Middle frontal gyrus (tissue), 1 donor: ENCODE measurements at regions not wholly inside any gene's neighbourhood (a gene's known extent, or its start where the extent isn't known, plus 50 kb on each side); places are given as distances from the start of the nearest gene placed in this dataset.
"Not testable (repeated sequence)": the region's sequence is repeated elsewhere in the genome, so short reads cannot be mapped to it uniquely, and the experiment has no call there.

Source experiments
- DNase-seq: peaks from one replicate; pipeline ENCODE4 v3.0.0-alpha.2; 2015; ENCODE audit warnings: low spot score; ENCODE audit errors: extremely low spot score

GRCh38 chr6:140011537-140011936, 637.1 kb upstream of the CITED2 start:
- no peak for DNase-seq

- DNase-seq: no peak
These were observed 634.8 kb upstream of the CITED2 start for GRCh38 chr6:140009286-140009685.

- no peak for DNase-seq
These were observed 633.1 kb upstream of the CITED2 start for GRCh38 chr6:140007525-140007924.

- DNase-seq: no peak
These were observed 628.8 kb upstream of the CITED2 start for GRCh38 chr6:140003217-140003616.

- no peak for DNase-seq
These were observed 628.1 kb upstream of the CITED2 start for GRCh38 chr6:140002396-140003022.

- DNase-seq: no peak
These were observed 627.4 kb upstream of the CITED2 start for GRCh38 chr6:140001821-140002341.

GRCh38 chr6:140001005-140001404, 626.6 kb upstream of the CITED2 start:
- no peak for DNase-seq

- DNase-seq: not testable (repeated sequence)
These were observed 625.2 kb upstream of the CITED2 start for GRCh38 chr6:139999661-140000060.

- not testable (repeated sequence) for DNase-seq
These were observed 624.0 kb upstream of the CITED2 start for GRCh38 chr6:139998478-139998877.

GRCh38 chr6:139996253-139996834, 621.9 kb upstream of the CITED2 start:
- no peak for DNase-seq

GRCh38 chr6:139994998-139995397, 620.5 kb upstream of the CITED2 start:
- no peak for DNase-seq

- no peak for DNase-seq
These were observed 616.5 kb upstream of the CITED2 start for GRCh38 chr6:139990856-139991465.

GRCh38 chr6:139990026-139990686, 615.7 kb upstream of the CITED2 start:
- no peak for DNase-seq

- no peak for DNase-seq
These were observed 614.2 kb upstream of the CITED2 start for GRCh38 chr6:139988685-139989084.

GRCh38 chr6:139987091-139987490, 612.6 kb upstream of the CITED2 start:
- no peak for DNase-seq

GRCh38 chr6:139985236-139985815, 610.9 kb upstream of the CITED2 start:
- DNase-seq: no peak

GRCh38 chr6:139984317-139984716, 609.9 kb upstream of the CITED2 start:
- DNase-seq: no peak

- DNase-seq: no peak
These were observed 609.3 kb upstream of the CITED2 start for GRCh38 chr6:139983555-139984276.

GRCh38 chr6:139982652-139983295, 608.3 kb upstream of the CITED2 start:
- no peak for DNase-seq

GRCh38 chr6:139982195-139982594, 607.7 kb upstream of the CITED2 start:
- no peak for DNase-seq

GRCh38 chr6:139981768-139982181, 607.3 kb upstream of the CITED2 start:
- DNase-seq: no peak
